Transverse colon (tissue), 4 donors: ENCODE measurements at regions not wholly inside any gene's neighbourhood (a gene's known extent, or its start where the extent isn't known, plus 50 kb on each side); places are given as distances from the start of the nearest gene placed in this dataset.

Source experiments
- EP300 ChIP-seq: sonication (generic); formaldehyde crosslinking; IDR thresholded peaks from one replicate; pipeline ENCODE4 v1.6.1; 2017; ENCODE audit warnings: antibody characterized with exemption, low read depth
- POLR2A ChIP-seq: fragments of 450-650 bp; IDR thresholded peaks from one replicate; pipeline ENCODE4 v1.6.1; 2016; ENCODE audit warnings: antibody characterized with exemption, mild to moderate bottlenecking, moderate library complexity
- POLR2AphosphoS5 ChIP-seq, 3 donors: sonication (generic); formaldehyde crosslinking; IDR thresholded peaks; one replicate each; pipeline ENCODE4 v1.6.1; 2016; ENCODE audit warnings: antibody characterized with exemption in 3 of 3
- TF ChIP-seq, protein P1 (sequence below), 5 experiments: fragments of 200-600 bp in 3 of 5; fragments of 450-650 bp in 2 of 5; sonication (generic) in 3 of 5; IDR thresholded peaks; 1 replicate in 2 of 5; 2 replicates in 3 of 5; pipeline ENCODE4 v1.5.1; 2016 to 2017; ENCODE audit warnings: antibody characterized with exemption in 5 of 5, inconsistent platforms in 3 of 5, mild to moderate bottlenecking in 2 of 5, moderate library complexity in 1 of 5

DNA sequence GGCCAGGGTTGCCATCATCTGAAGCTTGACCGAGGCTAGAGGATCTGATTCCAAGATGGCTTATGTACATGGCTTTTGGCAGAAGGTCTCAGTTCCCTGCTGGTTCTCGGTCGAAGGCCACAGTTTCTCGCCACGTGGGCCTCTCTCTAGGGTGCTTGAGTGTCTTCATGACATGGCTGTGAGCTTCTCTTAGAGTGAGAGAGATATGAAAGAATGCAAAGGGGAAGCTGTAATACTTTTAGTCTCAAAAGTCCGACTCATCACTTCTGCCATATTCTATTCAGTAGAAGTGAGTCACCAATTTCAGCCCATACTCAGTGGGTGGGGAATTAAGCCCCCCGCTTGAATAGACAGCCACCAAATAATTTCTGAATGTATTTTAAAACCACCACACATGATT lies 94.2 kb downstream of the UTRN start:
- TF ChIP-seq, protein P1, sequence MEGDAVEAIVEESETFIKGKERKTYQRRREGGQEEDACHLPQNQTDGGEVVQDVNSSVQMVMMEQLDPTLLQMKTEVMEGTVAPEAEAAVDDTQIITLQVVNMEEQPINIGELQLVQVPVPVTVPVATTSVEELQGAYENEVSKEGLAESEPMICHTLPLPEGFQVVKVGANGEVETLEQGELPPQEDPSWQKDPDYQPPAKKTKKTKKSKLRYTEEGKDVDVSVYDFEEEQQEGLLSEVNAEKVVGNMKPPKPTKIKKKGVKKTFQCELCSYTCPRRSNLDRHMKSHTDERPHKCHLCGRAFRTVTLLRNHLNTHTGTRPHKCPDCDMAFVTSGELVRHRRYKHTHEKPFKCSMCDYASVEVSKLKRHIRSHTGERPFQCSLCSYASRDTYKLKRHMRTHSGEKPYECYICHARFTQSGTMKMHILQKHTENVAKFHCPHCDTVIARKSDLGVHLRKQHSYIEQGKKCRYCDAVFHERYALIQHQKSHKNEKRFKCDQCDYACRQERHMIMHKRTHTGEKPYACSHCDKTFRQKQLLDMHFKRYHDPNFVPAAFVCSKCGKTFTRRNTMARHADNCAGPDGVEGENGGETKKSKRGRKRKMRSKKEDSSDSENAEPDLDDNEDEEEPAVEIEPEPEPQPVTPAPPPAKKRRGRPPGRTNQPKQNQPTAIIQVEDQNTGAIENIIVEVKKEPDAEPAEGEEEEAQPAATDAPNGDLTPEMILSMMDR (IDR thresholded peaks at IDR 0.05): no peak
- TF ChIP-seq EP300 (no peak), POLR2AphosphoS5 (IDR thresholded peaks at IDR 0.05) (no peak), POLR2A (no peak)
